ENCODE measurements at regions not wholly inside any gene's neighbourhood (a gene's known extent, or its start where the extent isn't known, plus 50 kb on each side); places are given as distances from the start of the nearest gene placed in this dataset.

DNA sequence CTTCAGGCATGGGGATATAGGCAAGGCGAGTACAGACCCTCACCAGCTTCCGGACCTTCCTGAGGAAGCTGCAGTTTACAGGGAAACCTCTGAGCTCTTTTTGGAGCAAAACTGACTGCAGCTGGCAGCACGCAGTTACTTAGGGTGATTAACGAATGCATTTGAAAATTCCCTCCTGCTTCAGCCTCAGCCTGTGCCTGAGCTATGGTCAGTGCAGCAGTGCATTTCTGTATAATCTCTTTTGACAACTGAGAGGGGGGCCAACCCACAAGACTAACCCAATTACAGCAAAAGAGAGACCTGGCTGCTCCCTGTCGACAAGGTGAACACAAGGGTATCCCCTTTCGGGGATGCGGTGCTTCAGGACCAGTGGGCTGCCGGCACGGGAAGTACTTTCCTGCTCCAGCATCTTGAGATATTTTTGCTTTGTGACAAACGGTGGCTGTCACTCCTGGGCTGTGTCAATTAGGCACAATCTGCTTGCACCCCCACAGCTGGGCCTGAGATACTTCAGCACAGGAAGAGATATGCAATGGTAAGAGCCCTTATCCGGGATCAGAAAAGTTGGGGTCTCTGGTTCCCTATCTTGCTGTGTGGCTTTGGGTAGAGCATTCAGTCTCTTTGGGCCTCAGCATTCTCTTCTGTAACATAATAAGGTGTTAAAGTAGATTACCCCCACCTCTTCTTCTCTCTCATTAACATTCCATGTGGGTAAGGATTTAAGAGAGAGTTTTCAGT lies 141.0 kb downstream of the TMEM17 start:
- no peak for DNase-seq

DNA sequence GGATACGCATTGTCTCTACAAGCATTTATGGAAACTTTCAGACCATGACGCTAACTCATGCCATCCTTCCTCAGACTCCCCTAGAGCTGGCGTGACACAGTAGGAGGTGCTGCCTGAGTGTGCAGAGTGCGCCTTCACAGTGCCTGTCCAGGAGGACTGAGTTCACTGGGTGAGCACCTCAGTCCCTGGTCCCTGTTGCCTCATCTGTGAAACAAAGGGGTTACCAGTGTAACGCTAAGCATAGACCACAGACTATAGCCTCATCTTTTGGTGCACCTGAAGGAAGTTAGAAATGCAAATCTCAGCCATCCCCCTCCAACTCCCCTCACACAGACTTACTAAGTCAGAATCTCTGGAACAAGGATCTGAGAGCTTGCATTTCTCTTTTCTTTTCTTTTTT lies 142.8 kb downstream of the TMEM17 start:
- DNase-seq = no peak

DNA sequence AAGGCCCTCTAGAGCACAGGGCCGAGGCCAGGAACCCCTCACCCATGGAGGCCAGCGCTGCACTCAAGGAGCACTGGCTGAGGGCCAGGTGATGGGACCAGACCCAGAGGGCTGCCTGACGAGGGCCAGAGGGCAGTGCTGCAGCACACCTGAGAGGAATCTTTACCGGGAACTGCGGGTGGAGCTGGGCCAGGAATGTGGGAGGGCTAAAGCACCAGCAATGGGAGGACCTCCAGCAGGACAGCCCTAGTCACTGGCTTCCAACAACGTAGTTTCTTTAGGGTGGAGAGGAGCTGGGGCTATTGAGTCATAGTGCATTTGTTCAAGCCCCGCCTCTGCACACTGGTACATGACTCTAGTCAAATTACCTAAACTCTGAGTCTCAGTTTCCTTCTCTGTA lies 143.4 kb downstream of the TMEM17 start:
- DNase-seq = no peak

GRCh38 chr2:62361964-62362363 lies 144.0 kb downstream of the TMEM17 start:
- DNase-seq = no peak

GRCh38 chr2:62354771-62355561 lies 151.0 kb downstream of the TMEM17 start:
- no peak for DNase-seq

GRCh38 chr2:62352031-62352430 lies 154.0 kb downstream of the TMEM17 start:
- DNase-seq = no peak

GRCh38 chr2:62349788-62350187 lies 153.9 kb downstream of the B3GNT2 start:
- no peak for DNase-seq

DNA sequence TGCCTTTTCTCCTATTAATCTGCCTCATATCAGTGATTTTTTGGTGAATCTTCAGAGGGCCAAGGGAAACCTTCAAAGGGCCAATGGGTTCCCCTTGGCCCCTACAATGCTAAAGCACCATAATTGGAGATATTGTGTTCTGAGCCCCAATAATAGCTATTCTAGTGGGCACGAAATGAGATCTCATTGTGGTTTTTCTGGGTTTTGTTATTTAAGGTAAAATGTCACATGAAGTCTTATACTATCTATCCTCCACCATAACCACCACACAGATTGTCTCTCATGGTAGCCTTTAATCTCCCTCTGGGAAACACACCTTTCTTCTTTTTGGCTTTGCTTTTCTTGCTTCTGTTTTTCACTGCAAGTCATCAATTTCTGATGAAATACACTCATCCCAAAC lies 152.8 kb downstream of the B3GNT2 start:
- DNase-seq = no peak

GRCh38 chr2:62347563-62348270 lies 151.8 kb downstream of the B3GNT2 start:
- DNase-seq = no peak

- DNase-seq = no peak
Observed at GRCh38 chr2:62344472-62344871, 148.6 kb downstream of the B3GNT2 start.

- no peak for DNase-seq
Observed at GRCh38 chr2:62343636-62344337, 147.9 kb downstream of the B3GNT2 start.

DNA sequence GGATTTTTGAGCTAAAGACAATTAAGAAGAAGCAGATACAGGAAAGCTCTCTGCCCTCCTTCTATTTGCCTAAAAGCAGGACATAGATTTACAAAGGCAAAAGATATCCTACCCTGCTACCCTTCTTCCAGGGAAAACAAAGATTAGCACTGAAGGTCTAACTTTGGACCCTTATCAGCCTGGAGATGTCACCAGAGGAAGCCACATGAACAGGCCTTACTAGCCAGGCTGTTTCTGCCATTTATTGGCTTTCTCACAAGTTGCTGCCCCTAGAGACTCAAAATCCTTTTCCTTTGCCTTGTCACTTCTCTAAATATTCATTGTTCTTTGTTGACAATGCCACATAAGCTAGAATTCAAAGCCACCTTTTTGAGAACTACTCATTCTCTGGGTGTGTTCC lies 147.3 kb downstream of the B3GNT2 start:
- no peak for DNase-seq

DNA sequence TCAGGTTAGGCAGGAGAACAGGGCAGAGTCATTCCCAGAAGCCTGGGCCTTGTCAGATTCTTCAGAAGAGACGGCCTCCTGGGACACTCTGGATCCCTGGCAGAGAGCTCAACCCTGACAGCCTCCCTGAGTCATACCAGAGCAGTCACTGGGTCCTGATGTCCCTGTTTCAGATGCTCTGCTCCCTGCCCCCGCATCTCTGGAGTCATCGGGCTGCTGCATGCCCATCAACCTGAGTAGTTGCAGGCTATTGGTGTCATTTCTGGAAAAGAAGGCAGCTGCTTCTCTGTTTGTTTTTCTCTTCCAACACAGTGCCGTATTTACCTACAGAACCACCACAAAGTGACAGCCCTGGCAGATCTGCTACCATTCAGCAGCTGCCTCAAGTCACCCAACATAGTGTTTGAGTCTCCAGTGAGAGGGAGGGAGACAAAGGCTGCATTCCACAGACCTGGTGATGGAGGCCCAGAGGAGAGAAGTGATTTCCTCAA lies 145.1 kb downstream of the B3GNT2 start:
- no peak for DNase-seq

GRCh38 chr2:62339837-62340236 lies 143.9 kb downstream of the B3GNT2 start:
- no peak for DNase-seq

DNA sequence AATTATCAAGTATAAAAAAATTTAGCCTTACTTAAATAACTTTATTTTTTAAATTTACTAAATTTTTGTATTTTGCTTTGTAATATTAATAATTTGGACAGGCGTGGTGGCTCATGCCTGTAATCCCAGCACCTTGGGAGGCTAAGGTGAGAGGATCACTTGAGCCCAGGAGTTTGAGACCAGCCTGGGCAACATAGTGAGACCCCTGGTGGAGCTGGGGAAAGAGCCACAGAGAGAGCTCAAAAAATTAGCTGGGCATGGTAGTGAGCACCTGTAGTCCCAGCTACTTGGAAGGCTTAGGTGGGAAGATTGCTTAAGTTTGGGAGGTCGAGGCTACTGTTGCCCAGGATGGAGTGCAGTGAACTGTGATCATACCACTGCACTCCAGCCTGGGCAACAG lies 143.5 kb downstream of the B3GNT2 start:
- DNase-seq = no peak

DNA sequence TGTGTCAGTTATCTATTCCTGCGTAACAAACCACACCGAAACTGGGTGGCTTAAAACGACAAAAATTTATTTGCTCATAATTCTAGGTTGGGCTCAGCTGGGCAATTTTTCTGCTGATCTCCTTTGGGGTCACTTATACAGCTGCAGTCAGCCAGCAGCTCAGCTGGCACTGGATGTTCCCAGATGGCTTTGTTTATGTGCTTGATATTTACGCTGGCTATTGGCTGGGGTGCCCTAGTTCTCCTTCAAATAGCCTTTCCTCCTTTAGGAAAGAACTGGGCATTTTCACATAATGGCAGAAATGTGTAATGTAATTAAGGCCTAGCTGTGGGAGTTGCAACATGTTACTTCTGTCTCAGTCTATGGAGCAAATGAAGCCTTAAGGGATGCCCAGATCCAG lies 142.2 kb downstream of the B3GNT2 start:
- DNase-seq = no peak

- DNase-seq = no peak
Observed at GRCh38 chr2:62337403-62337802, 141.5 kb downstream of the B3GNT2 start.

- DNase-seq = no peak
Observed at GRCh38 chr2:62335612-62336011, 139.7 kb downstream of the B3GNT2 start.

DNA sequence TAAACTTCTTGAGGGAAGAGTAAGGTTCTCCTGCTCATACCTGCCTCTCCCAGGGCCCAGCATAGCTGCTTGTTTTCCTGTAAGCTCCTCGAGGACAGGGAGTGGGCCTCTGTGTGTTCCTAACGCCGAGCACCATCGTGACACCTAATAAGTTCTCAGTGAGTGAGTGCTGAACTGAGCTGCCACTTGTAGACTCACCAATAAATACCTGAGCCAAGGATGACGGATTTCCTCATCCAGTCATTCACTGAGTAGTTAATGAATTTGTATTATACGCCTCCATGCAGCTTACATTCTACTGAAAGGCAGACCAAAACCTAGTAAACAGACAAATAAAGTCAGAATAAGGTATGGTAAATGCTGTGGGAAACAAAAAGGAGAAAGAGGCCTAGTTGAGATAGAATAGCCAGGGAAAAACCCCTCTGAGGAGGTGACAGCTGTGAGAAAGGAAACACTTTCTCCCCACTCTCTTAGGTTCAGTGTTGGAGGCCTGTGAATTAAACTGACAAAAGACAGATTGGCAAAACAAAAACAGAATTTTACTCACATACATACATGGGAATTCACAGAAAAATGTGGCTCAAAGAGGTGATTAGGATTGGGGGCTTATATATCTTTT lies 138.6 kb downstream of the B3GNT2 start:
- no peak for DNase-seq

- DNase-seq = no peak
Observed at GRCh38 chr2:62334009-62334408, 138.1 kb downstream of the B3GNT2 start.

DNA sequence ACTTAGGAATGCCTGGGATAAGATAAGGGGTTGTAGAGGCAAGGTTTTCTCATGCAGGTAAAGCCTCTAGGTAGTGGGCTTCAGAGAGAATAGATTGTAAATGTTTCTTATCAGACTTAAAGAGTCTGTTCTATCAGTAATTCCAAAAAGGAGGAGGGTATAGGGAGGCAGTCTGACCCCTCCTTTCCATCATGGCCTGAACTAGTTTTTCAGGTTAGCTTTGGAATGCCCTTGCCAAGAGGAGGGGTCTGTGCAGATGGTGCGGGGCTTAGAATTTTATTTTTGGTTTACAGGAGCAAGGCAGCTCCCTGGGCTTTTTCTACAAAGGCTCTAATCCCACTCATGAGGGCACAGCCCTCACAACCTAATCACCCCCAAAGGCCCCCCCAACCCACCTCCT lies 135.0 kb downstream of the B3GNT2 start:
- no peak for DNase-seq

DNA sequence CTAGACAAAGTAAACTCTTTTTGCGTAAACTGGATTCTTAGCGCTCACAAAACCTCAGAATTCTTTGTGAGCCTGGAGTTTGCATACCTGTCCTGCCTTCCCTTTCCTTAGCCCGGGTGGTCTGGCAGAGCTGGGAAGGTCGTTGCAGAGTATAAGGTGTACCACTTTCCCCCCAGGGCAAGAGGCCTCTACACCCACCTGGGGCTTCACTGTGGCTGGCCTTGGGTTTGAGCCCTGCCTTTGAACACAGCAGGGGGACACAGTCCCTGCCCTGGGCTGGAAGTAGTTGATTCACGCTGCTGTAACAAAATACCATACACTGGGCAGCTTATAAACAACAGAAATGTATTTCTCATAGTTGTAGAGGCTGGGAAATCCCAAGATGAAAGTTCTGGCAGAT lies 133.9 kb downstream of the B3GNT2 start:
- no peak for DNase-seq

GRCh38 chr2:62326735-62327134 lies 130.8 kb downstream of the B3GNT2 start:
- DNase-seq = no peak
